ENCODE measurements at regions not wholly inside any gene's neighbourhood (a gene's known extent, or its start where the extent isn't known, plus 50 kb on each side); places are given as distances from the start of the nearest gene placed in this dataset.

DNA sequence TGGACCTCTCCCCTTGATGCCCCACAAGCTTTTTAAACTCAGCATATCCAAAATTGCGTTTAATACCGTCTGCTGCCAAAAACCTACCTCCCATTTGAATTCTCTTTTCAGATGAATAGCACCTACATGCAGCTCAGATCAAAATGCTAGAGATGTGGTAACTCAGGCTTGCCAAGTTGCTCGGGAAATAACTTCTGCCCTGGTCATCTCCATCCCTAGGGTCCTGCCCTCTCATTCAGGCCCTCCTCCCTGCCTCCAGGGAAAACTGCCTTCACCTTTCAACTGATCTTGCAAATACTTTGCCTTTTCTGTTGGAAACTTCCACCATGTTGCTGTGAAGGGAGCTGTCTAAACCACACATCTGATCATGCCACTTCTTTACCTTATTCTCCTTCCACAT, 114.1 kb downstream of the SPRY1 start:
- no peak for DNase-seq (ENCODE audit: extremely low spot score)
- CTCF ChIA-PET = interaction anchor here (1.0 kb wide), 1 partner anchor 19 kb away, joined by 3 read pairs; no protein-coding TSS in a partner anchor
- POLR2A ChIA-PET = no interaction called here
- TF ChIP-seq, protein P1, sequence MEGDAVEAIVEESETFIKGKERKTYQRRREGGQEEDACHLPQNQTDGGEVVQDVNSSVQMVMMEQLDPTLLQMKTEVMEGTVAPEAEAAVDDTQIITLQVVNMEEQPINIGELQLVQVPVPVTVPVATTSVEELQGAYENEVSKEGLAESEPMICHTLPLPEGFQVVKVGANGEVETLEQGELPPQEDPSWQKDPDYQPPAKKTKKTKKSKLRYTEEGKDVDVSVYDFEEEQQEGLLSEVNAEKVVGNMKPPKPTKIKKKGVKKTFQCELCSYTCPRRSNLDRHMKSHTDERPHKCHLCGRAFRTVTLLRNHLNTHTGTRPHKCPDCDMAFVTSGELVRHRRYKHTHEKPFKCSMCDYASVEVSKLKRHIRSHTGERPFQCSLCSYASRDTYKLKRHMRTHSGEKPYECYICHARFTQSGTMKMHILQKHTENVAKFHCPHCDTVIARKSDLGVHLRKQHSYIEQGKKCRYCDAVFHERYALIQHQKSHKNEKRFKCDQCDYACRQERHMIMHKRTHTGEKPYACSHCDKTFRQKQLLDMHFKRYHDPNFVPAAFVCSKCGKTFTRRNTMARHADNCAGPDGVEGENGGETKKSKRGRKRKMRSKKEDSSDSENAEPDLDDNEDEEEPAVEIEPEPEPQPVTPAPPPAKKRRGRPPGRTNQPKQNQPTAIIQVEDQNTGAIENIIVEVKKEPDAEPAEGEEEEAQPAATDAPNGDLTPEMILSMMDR (IDR thresholded peaks at IDR 0.05; ENCODE audit: control extremely low read depth, extremely low read depth, low read depth, missing control alignments) = no peak

DNA sequence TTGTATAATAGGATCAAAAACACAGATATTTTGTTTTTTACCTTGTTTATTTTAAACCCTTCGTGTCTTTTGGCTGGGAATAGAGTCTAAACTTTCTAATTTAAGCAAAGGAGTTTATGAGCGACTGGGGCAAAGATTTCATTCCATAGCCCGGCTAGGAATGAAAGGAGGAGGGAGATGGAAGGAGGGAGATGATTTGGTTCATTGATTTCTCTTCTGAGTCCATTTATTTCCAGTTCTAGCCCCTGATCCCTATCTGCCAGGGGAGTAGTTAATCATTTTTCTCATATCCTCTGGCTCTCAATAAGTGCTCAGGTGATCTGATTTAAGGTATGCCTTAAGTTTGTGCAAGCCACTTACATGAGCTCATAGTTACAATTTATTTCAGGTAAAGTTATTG, 120.0 kb downstream of the SPRY1 start:
- ChIA-PET POLR2A (no interaction called here), CTCF (interaction anchor here (1.2 to 1.5 kb wide), 2 partner anchors 16 to 47 kb away, joined by 3 read pairs; no protein-coding TSS in a partner anchor)
- TF ChIP-seq, protein P1 (IDR thresholded peaks at IDR 0.05; ENCODE audit: control extremely low read depth, extremely low read depth, low read depth, missing control alignments) = no peak
- DNase-seq (ENCODE audit: extremely low spot score) = no peak

DNA sequence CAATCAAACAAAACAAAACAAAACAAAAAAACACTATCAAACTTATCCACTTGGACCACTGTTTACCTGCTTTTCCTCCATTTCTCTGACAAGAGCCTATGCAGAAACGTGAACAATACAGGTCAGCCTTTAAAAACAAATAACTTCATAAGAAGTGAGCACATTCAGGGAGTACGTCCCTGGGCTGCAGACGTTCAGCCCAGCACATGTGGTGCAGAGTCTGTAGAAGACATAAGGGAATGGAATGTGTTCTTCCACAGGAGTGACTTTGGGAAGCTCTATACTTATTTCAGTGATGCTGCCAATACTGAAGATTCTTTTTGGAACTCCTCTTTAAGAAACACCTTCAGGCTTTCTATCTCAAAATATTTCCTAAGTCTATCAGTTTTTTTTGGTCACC, 120.6 kb downstream of the SPRY1 start:
- POLR2A ChIA-PET = no interaction called here
- CTCF ChIA-PET = interaction anchor here (1.5 kb wide), 1 partner anchor 47 kb away, joined by 3 read pairs; no protein-coding TSS in a partner anchor
- TF ChIP-seq, protein P1 (IDR thresholded peaks at IDR 0.05; ENCODE audit: control extremely low read depth, extremely low read depth, low read depth, missing control alignments) = no peak
- no peak for DNase-seq (ENCODE audit: extremely low spot score)

DNA sequence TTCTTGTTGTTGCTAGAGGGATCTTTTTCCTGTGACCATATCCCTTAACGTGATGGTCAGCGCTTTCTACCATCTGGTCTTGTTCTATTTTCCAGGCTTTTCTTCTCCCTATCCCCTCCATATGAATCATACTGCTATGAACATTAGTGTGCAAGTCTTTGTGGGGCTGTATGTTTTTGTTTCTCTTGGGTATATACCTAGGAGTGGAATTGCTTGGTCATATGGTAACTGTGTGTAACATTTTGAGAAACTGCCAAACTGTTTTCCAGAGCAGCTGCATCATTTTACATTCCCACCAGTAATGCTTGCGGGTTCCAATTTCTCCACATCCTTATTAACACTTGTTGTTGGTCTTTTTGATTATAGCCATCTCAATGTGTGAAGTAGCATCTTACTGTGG, 121.4 kb downstream of the SPRY1 start:
- ChIA-PET POLR2A (no interaction called here), CTCF (no interaction called here)
- TF ChIP-seq, protein P1 (IDR thresholded peaks at IDR 0.05; ENCODE audit: control extremely low read depth, extremely low read depth, low read depth, missing control alignments) = no peak
- no peak for DNase-seq (ENCODE audit: extremely low spot score)

DNA sequence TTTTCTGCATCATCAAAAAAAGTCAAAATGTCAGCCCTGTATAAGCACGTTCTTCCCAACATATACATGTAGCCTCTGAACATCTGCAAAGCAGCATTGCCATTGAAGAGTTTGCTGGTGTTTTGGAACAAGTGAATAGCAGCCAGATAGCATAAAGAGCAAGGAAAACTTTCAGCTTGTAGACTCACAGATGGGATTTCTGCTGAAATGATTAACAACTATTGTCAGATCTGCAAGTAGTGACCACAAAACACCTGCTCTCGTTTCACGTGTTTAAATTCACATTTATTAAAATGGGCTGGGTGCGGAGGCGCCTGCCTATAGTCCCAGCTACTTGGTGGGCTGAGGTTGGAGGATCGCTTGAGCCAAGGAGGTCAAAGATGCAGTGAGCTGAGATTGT, 123.7 kb downstream of the SPRY1 start:
- TF ChIP-seq, protein P1 (IDR thresholded peaks at IDR 0.05; ENCODE audit: control extremely low read depth, extremely low read depth, low read depth, missing control alignments) = no peak
- DNase-seq (ENCODE audit: extremely low spot score) = no peak
- ChIA-PET POLR2A (no interaction called here), CTCF (interaction anchor here (0.8 to 2.7 kb wide), 2 partner anchors 16 to 24 kb away, joined by 3 to 6 read pairs; no protein-coding TSS in a partner anchor)

DNA sequence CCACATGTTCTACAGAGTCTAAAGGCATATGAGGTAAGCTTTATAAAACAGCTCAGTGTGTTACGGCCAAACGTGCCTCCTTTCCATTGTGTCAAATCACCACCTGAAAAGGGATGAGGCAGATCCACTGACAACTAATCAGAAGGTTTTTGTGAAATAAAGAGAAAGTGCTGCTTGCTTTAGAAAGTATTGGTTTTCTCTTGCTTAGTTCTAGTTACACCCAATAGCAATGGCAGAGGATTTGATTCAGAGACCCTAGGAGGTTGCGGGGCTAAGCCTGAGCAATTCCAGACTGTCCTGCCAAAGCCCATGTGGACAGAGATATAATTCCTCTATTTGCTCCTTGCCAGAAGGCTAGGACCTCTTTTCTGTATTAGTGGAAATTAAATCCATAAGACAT, 125.5 kb downstream of the SPRY1 start:
- ChIA-PET POLR2A (no interaction called here), CTCF (no interaction called here)
- TF ChIP-seq, protein P1 (IDR thresholded peaks at IDR 0.05; ENCODE audit: control extremely low read depth, extremely low read depth, low read depth, missing control alignments) = no peak
- DNase-seq (ENCODE audit: extremely low spot score) = no peak

DNA sequence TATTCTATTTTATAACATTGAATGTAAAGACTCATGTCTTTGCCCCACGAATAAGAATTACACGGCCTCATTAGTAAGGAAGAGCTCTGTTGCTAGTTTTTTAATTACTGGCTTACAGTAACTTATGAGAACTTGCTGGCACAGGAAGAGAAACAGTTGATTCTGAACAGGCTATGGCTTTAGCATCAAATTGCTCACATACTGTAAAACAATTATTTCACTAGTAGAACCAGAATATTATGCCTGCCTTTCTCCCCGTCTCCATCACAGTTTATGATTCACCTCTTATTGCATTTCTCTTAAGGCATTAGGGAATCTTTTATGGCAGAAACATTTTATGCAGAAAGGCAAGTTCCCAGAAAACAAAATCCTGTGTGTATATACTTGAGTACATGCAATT, 126.1 kb downstream of the SPRY1 start:
- TF ChIP-seq, protein P1 (IDR thresholded peaks at IDR 0.05; ENCODE audit: control extremely low read depth, extremely low read depth, low read depth, missing control alignments) = no peak
- DNase-seq (ENCODE audit: extremely low spot score) = no peak
- ChIA-PET POLR2A (no interaction called here), CTCF (no interaction called here)
